NCI-H2029 (cell line): ENCODE measurements at regions not wholly inside any gene's neighbourhood (a gene's known extent, or its start where the extent isn't known, plus 50 kb on each side); places are given as distances from the start of the nearest gene placed in this dataset.
"Not testable (repeated sequence)": the region's sequence is repeated elsewhere in the genome, so short reads cannot be mapped to it uniquely, and the experiment has no call there.

Source experiments
- DNase-seq: peaks from one replicate; lab custom pipeline; 2025; lab: John Stamatoyannopoulos, UW

- peak; percentile 62 for DNase-seq
These were observed 51.6 kb upstream of the LYRM9 start for GRCh38 chr17:27944546-27945332.

GRCh38 chr17:27945333-27945616 is 52.1 kb upstream of the LYRM9 start:
- no peak for DNase-seq

- DNase-seq, result no peak
These were observed 52.8 kb upstream of the LYRM9 start for GRCh38 chr17:27945953-27946352.

DNA sequence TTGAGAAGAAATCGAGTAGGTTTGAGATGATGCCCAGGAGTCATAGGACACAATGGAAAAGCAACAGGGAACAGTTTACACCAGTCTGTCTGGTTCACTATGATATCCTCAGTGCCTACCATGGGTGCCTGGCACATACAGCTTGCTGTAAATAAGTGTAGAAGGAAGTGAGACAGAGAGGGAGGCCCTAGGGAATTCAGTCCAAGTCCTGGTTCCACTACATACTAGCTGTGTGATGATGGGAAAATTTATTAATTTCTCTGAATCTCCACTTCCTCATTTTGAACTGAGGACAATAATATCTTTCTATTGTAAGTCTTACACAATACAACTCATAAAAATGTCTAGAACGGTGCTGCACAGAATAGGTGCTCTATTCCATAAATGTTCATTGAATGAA is 53.3 kb upstream of the LYRM9 start:
- no peak for DNase-seq

- DNase-seq, result no peak
These were observed 53.8 kb upstream of the LYRM9 start for GRCh38 chr17:27947005-27947406.

- no peak for DNase-seq
These were observed 56.1 kb upstream of the LYRM9 start for GRCh38 chr17:27949304-27949703.

DNA sequence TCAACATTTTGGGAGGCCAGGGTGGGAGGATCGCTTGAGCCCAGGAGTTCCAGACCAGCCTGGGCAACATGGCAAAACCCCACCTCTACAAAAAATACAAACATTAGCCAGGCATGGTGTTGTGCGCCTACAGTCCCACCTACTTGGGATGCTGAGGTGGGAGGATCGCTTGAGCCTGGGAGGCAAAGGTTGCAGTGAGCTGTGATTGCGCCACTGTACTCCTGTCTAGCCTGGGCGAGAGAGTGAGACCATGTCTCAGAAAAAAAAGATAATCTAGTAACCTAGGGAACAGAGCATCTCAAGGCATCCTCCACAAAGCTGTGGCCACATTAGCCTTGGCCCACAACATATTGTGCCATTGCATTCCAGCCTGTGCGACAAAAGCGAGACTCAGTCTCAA is 57.1 kb upstream of the LYRM9 start:
- DNase-seq, result not testable (repeated sequence)

- DNase-seq, result no peak
These were observed 57.8 kb upstream of the LYRM9 start for GRCh38 chr17:27950995-27951394.

- no peak for DNase-seq
These were observed 58.7 kb upstream of the LYRM9 start for GRCh38 chr17:27951872-27952271.

DNA sequence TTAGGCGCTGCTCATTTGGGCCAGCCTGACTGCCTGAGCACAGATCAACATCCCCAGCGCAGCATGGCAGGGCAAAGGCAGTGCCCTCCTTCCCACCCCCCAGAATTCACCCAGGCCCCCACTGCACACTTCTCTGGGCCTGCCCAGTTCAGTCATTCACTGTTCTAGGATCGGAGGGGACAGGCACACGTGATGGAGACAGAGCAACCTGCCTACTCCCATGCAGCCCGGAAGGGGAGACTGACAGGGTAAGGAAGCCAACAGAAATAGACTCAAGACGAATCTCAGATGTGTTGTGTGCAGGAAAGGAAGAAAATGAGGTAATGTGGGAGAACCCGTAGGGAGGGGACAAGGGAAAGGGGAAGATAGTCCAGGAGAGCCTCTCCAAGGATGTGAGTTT is 59.2 kb upstream of the LYRM9 start:
- no peak for DNase-seq

GRCh38 chr17:27954548-27955495 is 61.7 kb upstream of the LYRM9 start:
- no peak for DNase-seq

GRCh38 chr17:27956601-27957445 is 63.7 kb upstream of the LYRM9 start:
- DNase-seq, result no peak

DNA sequence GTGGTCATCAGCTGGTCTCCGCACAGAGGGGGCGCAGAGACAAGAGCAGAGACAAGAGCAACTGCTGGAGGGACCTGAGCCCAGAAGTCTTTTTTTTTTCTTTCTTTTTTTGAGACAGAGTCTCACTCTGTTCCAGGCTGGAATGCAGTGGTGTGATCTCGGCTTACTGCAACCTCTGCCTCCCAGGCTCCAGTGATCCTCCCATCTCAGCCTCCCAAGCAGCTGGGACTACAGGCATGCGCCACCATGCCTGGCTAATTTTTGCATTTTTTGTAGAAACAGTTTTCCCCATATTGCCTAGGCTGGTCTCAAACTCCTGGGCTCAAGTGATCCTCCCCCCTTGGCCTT is 64.3 kb upstream of the LYRM9 start:
- DNase-seq, result not testable (repeated sequence)

DNA sequence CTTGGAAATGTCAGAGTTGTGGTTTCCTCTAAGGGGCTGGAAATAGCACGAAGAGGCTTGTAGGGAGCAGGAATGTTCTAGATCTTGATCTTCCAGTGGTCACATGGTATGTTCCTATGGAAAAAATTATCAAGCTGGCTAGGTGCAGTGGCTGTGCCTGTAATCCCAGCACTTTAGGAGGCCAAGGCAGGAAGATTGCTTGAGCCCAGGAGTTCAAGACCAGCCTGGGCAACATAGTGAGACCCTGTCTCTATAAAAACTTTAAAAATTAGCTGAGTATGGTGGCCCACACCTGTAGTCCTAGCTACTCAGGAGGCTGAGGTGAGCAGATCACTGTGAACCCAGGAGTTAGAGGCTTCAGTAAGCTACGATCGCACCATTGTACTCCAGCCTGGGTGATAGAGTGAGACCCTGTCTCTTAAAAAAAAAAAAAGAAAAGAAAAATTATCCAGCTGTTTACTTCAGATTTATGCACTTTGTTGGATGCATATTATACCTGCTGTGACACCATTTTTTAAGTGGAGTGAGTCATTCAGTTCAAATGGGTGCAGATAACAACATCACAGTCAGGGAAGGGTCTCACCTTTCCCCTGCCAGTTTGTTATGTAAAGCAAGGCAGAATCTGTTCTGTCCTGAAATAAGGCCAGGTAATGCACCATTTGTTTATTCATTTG is 65.7 kb upstream of the LYRM9 start:
- no peak for DNase-seq

- no peak for DNase-seq
These were observed 66.2 kb upstream of the LYRM9 start for GRCh38 chr17:27959382-27959709.

DNA sequence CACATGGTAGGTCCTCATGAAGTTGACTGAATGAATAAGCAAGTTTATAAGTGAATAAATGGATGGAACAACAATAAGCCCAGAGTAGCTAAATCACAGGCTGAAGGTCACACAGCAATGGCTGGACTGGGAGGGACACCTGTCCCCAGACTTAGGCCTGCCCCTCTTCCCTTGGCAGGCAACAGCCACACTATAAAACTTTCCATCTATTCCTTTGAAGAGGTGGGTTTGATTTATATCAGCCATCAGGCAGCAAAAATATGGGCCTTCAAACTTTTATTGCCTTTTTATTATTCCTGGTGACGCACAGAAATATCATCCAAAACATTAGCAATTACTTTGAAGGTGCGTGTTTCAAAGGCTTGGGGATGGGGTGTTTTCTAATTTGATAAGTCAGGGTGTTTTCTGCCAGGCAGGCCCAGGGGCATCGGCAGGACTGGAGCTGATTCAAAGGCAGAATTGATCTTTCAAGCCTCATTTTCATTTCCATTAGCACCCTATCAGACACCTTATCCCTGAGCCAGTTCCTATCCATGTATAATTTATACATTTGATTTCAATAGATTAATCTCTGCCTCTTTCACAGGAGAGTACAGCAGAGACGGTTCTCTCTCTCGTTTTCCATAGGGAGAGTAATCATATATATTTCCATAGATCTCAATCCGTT is 67.2 kb upstream of the LYRM9 start:
- no peak for DNase-seq

- DNase-seq, result not testable (repeated sequence)
These were observed 69.4 kb upstream of the LYRM9 start for GRCh38 chr17:27962581-27962980.

DNA sequence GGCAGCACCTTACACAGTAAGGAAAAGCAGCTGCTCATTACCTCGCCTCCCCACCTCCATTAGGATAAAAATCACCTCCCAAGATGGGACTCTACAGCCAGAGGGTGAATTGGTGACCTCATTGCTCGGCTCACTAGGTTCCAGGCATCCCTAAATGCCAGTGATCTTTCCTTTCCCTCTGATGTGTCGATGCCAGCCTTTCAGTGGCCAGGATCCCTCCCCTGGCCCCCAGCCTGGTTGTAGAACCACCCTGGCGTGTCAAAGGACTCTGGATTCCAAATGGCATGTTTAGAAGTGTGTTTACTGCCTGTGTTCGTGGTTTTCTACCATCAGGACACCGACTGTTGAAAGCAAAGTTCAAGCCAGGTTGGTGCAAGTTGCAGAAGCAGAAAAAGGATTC is 72.1 kb upstream of the LYRM9 start:
- DNase-seq, result no peak

- DNase-seq, result no peak
These were observed 74.2 kb upstream of the NLK start for GRCh38 chr17:27968206-27968732.

DNA sequence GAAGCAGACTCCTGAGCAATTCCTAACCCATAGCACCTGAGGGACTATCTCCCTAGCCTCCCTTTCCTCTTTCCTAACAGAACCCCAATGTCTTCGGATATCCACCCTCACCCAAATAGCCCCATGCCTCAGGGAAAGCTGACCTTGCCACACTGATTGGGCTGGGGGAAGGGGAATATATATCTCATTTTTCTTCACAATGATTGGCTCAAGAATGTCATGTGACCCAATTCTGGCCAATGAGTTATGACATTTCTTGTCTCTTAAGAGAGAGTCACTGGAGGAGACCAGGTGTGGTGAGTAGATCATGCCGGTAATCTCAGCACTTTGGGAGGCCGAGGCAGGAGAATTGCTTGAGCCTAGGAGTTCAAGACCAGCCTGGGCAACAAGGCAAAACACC is 71.9 kb upstream of the NLK start:
- DNase-seq, result no peak
